ENCODE measurements at regions not wholly inside any gene's neighbourhood (a gene's known extent, or its start where the extent isn't known, plus 50 kb on each side); places are given as distances from the start of the nearest gene placed in this dataset.
"Not testable (repeated sequence)": the region's sequence is repeated elsewhere in the genome, so short reads cannot be mapped to it uniquely, and the experiment has no call there.

DNA sequence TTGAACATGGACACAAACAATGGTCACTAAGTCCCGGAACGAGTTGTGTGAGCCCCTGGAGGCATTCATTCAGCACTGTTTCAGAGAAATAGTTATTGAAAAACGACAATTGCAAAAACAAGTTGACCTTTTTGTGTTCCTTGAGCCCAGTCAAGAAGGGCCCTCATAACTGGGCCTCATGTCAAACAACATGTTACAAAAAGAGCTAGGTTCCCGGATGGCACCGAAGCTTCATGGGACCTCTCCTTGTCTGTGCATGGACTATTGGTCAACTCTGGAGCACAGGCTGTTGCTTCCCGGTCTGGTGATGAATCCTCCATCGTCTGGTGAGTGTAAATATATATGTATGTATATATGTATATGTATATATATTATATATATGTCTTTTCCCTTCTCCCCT is 176.6 kb downstream of the ALG10 start:
- no peak for DNase-seq

DNA sequence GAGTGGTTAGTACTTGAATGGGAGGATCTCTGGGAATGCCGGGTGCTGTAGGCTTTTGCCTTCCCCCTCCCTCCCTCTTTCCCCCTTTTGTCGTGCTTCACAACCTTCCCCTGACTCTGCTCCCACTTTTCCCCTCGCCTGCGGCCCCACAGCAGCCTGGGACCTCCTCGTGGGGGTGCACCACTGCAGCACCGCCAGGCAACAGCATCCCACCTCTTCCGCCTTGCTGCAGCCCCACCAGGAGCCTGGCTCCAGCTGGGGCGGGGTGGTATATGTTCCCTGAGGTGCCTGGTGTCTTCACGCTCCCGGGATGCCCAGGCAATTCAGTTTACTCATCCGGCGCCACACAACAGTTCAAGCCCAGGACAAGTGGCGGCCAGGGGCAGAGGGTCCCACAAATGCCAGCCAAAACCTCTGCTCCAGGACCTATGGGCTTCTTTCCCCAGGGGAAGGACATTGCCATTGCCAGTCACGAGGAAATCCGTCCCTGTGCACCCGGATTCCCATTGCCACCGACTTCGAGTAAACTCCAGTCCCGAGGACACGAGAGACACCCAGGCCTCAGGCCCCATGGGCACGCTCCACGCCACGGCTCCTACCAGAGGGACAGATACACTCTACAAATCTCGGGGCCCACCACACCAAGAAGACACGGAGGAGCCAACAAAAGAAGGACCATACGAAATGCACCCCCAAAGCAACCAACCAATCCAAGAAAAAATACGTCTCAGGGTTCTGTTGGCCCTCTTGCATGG is 181.7 kb downstream of the ALG10 start:
- DNase-seq, result no peak

GRCh38 chr12:34204830-34205285 is 182.6 kb downstream of the ALG10 start:
- no peak for DNase-seq

GRCh38 chr12:34205401-34205800 is 183.1 kb downstream of the ALG10 start:
- DNase-seq, result no peak

- DNase-seq, result no peak
Observed at GRCh38 chr12:34206061-34206785, 183.9 kb downstream of the ALG10 start.

GRCh38 chr12:34207858-34208257 is 185.6 kb downstream of the ALG10 start:
- no peak for DNase-seq

DNA sequence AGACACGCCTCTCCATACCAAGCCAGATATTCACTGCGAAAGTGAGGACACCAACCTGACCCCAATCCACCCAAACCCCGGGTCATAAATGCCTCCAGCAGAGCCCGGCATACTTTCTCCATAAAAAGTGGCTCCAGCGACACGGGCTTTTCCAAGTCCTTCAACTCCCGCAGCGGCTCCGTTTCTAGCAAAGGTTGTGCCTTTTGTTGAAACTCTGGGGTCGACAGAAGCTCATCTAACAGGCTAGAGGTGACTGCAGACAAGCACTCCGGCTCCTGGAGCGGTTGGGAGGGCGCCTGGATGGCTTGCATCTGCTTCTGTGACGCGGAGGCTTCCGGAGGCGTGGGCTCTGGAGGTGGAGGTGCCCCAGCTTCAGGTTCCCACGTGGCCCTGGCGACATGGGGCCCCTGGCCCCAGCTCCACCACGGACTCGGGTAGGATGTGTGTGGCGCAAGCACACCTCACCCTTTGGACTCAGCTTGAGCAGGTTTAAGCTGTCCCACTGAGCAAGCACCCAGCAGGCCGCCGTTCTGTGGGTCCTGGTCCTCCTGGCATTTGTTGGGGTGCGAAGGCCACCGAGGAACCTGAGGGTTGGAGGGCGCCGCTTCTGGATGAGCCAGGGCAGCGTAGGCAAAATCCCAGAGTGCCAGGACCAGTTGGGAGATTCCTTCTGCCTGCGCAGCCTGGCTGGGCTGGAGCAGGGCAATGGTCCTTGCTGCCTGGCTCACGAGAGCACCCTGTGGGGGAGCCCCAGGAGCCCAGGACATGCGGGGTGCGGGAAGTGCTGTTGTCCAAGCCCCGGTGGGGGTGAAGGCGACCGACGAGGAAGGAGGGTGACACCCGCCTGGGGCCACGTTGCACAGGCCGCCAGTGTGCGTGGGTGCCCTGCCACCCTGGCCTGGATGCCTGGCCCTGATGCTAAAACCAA is 186.3 kb downstream of the ALG10 start:
- no peak for DNase-seq

GRCh38 chr12:34209259-34209835 is 187.1 kb downstream of the ALG10 start:
- DNase-seq, result no peak

DNA sequence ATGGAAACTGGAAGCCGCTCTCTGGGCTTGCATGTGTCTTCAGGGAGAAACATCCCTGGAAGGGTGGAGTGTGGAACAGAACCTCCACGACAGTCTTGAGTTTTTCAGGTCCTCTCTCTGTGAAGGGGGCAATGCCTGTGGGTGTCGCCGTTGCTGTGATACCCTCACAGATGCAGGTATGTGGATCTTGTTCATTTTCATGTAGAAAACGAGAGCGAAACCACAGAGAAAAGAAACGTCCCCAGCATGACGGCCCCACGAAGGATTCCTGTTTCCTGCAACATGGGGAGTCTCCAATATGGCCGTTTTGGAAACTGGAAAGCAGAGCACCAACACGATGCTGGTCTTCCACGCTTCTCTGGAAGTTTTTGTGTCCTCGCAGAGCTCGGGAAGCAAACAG is 187.9 kb downstream of the ALG10 start:
- no peak for DNase-seq

GRCh38 chr12:34210689-34211530 is 188.6 kb downstream of the ALG10 start:
- DNase-seq, result no peak

- DNase-seq, result no peak
Observed at GRCh38 chr12:34212651-34213050, 190.4 kb downstream of the ALG10 start.

- DNase-seq, result no peak
Observed at GRCh38 chr12:34214011-34214410, 191.7 kb downstream of the ALG10 start.

GRCh38 chr12:34215213-34215892 is 193.1 kb downstream of the ALG10 start:
- DNase-seq, result no peak

DNA sequence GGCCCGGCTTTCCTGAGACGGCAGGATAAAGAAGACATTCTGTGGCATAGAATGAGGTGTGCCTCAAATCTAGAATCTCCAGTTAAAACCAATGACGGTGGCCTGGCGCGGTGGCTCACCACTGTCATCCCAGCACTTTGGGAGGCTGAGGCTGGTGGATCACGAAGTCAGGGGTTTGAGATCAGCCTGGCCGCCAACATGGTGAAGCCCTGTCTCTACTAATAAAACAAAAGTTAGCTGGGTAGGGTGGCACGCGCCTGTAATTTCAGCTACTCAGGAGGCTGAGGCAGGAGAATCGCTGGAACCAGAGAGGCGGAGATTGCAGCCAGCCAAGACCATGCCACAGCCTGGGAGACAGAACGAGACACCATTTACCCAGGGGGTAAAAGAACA is 193.6 kb downstream of the ALG10 start:
- no peak for DNase-seq

DNA sequence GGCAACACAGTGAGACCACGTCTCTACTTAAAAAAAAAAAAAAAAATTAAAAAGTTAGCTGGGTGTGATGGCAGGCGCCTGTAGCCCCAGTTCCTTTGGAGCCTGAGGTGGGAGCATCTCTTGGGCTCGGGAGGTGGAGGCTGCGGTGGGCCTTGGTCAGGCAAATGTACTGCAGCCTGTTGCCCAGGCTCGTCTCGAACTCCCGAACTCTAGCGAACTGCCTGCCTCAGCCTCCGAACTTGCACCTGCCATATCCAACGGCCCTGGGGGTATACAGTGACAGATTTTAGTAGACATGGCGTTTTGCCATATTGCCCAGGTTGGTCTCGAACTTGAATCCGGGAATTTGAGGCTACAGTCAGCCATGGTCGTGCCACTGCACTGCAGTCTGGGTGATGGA is 195.4 kb downstream of the ALG10 start:
- no peak for DNase-seq

GRCh38 chr12:34218193-34219045 is 196.1 kb downstream of the ALG10 start:
- peak; percentile 78 for DNase-seq

GRCh38 chr12:34219046-34219770 is 196.9 kb downstream of the ALG10 start:
- peak; percentile 25 for DNase-seq

DNA sequence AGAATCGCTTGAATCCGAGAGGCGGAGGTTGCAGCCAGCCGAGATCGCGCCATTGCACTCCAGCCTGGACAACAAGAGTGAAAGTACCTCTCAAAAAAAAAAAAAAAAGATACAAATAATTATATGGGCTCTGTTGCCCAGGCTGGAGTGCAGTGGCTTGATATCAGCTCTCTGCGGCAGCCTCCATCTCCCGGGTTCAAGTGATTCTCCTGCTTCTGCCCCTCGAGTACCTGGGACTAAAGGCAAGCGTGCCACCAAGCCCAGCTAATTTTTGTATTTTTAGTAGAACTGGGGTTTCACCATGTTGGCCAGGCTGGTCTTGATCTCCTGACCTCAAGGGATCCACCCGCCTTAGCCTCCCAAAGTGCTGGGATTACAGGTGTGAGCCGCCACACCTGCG is 197.8 kb downstream of the ALG10 start:
- DNase-seq, result not testable (repeated sequence)

GRCh38 chr12:34223640-34224039 is 201.3 kb downstream of the ALG10 start:
- no peak for DNase-seq

DNA sequence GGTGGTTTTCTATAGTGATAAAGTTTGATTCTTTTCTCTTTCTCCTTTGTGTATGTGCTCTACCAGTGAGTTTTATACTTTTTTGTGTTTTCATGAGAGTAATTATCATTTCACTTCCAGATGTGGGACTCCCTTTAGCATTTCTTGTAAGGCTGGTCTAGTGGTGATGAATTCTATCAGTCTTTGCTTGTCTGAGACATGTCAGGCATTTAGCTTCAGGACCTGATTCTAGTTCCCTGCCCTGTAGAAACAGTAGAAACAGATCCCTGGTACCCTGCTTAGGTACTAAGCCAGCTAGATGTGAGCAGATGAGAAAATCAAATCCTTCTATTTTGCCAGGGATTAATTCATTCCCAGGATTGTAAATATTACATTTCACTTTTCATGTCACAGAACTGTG is 203.7 kb downstream of the ALG10 start:
- DNase-seq, result not testable (repeated sequence)

Measured in stimulated activated CD4-positive, alpha-beta T cell treated with anti-CD3 and anti-CD28 coated beads, Interleukin-15, amount 100 ng/mL, for 24 hours (primary cell).